IMR-90 (cell line): ENCODE measurements at regions not wholly inside any gene's neighbourhood (a gene's known extent, or its start where the extent isn't known, plus 50 kb on each side); places are given as distances from the start of the nearest gene placed in this dataset.

Experiments used
- SMC3 ChIP-seq: fragments of 150-350 bp; IDR thresholded peaks from 2 replicates; pipeline ENCODE4 v1.6.1; 2016; ENCODE audit warnings: low read depth, mild to moderate bottlenecking, antibody characterized with exemption, low read length, moderate library complexity
- TF ChIP-seq, protein P1 (sequence below): conservative IDR thresholded peaks from 2 replicates; pipeline ENCODE4 v1.5.1; 2012; ENCODE audit warnings: mild to moderate bottlenecking, low read depth, low read length, improper control_type of control experiment

- TF ChIP-seq SMC3 = no peak
- TF ChIP-seq, protein P1, sequence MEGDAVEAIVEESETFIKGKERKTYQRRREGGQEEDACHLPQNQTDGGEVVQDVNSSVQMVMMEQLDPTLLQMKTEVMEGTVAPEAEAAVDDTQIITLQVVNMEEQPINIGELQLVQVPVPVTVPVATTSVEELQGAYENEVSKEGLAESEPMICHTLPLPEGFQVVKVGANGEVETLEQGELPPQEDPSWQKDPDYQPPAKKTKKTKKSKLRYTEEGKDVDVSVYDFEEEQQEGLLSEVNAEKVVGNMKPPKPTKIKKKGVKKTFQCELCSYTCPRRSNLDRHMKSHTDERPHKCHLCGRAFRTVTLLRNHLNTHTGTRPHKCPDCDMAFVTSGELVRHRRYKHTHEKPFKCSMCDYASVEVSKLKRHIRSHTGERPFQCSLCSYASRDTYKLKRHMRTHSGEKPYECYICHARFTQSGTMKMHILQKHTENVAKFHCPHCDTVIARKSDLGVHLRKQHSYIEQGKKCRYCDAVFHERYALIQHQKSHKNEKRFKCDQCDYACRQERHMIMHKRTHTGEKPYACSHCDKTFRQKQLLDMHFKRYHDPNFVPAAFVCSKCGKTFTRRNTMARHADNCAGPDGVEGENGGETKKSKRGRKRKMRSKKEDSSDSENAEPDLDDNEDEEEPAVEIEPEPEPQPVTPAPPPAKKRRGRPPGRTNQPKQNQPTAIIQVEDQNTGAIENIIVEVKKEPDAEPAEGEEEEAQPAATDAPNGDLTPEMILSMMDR = no peak
Measured at GRCh38 chr3:64825404-64826120, 137.8 kb upstream of the ADAMTS9 start.
